GM10847 (cell line): ENCODE measurements at regions not wholly inside any gene's neighbourhood (a gene's known extent, or its start where the extent isn't known, plus 50 kb on each side); places are given as distances from the start of the nearest gene placed in this dataset.

Experiments used
- POLR2A ChIP-seq: IDR thresholded peaks from 2 replicates; pipeline ENCODE4 v1.6.1; 2011; ENCODE audit not compliant: insufficient read length; ENCODE audit errors: extremely low read depth

GRCh38 chr2:64313398-64313723 lies 140.6 kb upstream of the LGALSL start:
- TF ChIP-seq POLR2A: no peak

- TF ChIP-seq POLR2A: no peak
These were observed 138.5 kb upstream of the LGALSL start for GRCh38 chr2:64315291-64315960.

GRCh38 chr2:64317707-64318475 lies 136.1 kb upstream of the LGALSL start:
- no peak for TF ChIP-seq POLR2A

GRCh38 chr2:64318476-64318748 lies 135.6 kb upstream of the LGALSL start:
- TF ChIP-seq POLR2A: no peak

GRCh38 chr2:64319896-64320295 lies 134.1 kb upstream of the LGALSL start:
- TF ChIP-seq POLR2A: no peak

GRCh38 chr2:64322433-64322832 lies 131.5 kb upstream of the LGALSL start:
- no peak for TF ChIP-seq POLR2A

- TF ChIP-seq POLR2A: no peak
These were observed 130.8 kb upstream of the LGALSL start for GRCh38 chr2:64323197-64323596.

GRCh38 chr2:64324746-64325410 lies 129.1 kb upstream of the LGALSL start:
- TF ChIP-seq POLR2A: no peak

- TF ChIP-seq POLR2A: no peak
These were observed 128.5 kb upstream of the LGALSL start for GRCh38 chr2:64325477-64325851.

GRCh38 chr2:64325852-64326577 lies 127.9 kb upstream of the LGALSL start:
- TF ChIP-seq POLR2A: no peak

- no peak for TF ChIP-seq POLR2A
These were observed 127.3 kb upstream of the LGALSL start for GRCh38 chr2:64326578-64327050.

GRCh38 chr2:64327129-64327509 lies 126.8 kb upstream of the LGALSL start:
- no peak for TF ChIP-seq POLR2A

GRCh38 chr2:64327510-64328414 lies 126.2 kb upstream of the LGALSL start:
- no peak for TF ChIP-seq POLR2A

- TF ChIP-seq POLR2A: no peak
These were observed 125.6 kb upstream of the LGALSL start for GRCh38 chr2:64328415-64328722.

- TF ChIP-seq POLR2A: no peak
These were observed 125.2 kb upstream of the LGALSL start for GRCh38 chr2:64328756-64329155.
